Astrocyte of the spinal cord (primary cell): ENCODE measurements at regions not wholly inside any gene's neighbourhood (a gene's known extent, or its start where the extent isn't known, plus 50 kb on each side); places are given as distances from the start of the nearest gene placed in this dataset.

Source experiments
- DNase-seq: peaks from one replicate; pipeline ENCODE4 v3.0.0; 2011; ENCODE audit warnings: low read depth, low spot score
- H3K4me3 ChIP-seq: 2 replicates; pipeline ENCODE4 v1.5.1; 2011; ENCODE audit warnings: low read depth, mild to moderate bottlenecking, low read length, moderate library complexity
- CTCF ChIP-seq: IDR thresholded peaks from 2 replicates; pipeline ENCODE4 v1.5.1; 2012; ENCODE audit warnings: low read depth, mild to moderate bottlenecking, low read length, inconsistent platforms
- in situ Hi-C: cut with HindIII; loops from 2 replicates; pipeline ENCODE4 v1.10.0; 2017; ENCODE audit warnings: low sequenced_read_pairs

- in situ Hi-C loops = no loop called here
- H3K4me3 ChIP-seq = no peak overlapping the region
- no peak for DNase-seq
- no peak for TF ChIP-seq CTCF
Measured at GRCh38 chr3:27900316-27900715, 178.2 kb upstream of the EOMES start.

GRCh38 chr3:27903446-27903845, 181.3 kb upstream of the EOMES start:
- no peak for DNase-seq
- no peak for TF ChIP-seq CTCF
- H3K4me3 ChIP-seq = no peak overlapping the region
- in situ Hi-C loops = no loop called here

- H3K4me3 ChIP-seq = no peak overlapping the region
- no peak for TF ChIP-seq CTCF
- DNase-seq = no peak
- in situ Hi-C loops = no loop called here
Measured at GRCh38 chr3:27905625-27906024, 183.5 kb upstream of the EOMES start.

- H3K4me3 ChIP-seq = no peak overlapping the region
- in situ Hi-C loops = no loop called here
- DNase-seq = no peak
- no peak for TF ChIP-seq CTCF
Measured at GRCh38 chr3:27907148-27907547, 185.0 kb upstream of the EOMES start.

- DNase-seq = no peak
- no peak overlapping the region for H3K4me3 ChIP-seq
- in situ Hi-C loops = no loop called here
- TF ChIP-seq CTCF = no peak
Measured at GRCh38 chr3:27907929-27908328, 185.8 kb upstream of the EOMES start.

- no peak for TF ChIP-seq CTCF
Measured at GRCh38 chr3:27910456-27910855, 188.3 kb upstream of the EOMES start.

GRCh38 chr3:27914199-27914598, 192.1 kb upstream of the EOMES start:
- H3K4me3 ChIP-seq = no peak overlapping the region
- no peak for DNase-seq
- in situ Hi-C loops = no loop called here
- TF ChIP-seq CTCF = no peak

More at GRCh38 chr3:27910456-27910855, 188.3 kb upstream of the EOMES start:
- DNase-seq = no peak
- in situ Hi-C loops = no loop called here
- no peak overlapping the region for H3K4me3 ChIP-seq
